AG04450 (cell line): ENCODE measurements at regions not wholly inside any gene's neighbourhood (a gene's known extent, or its start where the extent isn't known, plus 50 kb on each side); places are given as distances from the start of the nearest gene placed in this dataset.

ENCODE experiments used
- CTCF ChIA-PET: fragments of 300-600, 350-600 bp; formaldehyde crosslinking; extraction: SDS; loops from one replicate; lab custom pipeline; 2022; ENCODE audit warnings: antibody characterized with exemption, inconsistent platforms; lab: Charles Lee
- POLR2A ChIA-PET: fragments of 350-600 bp; formaldehyde crosslinking; extraction: SDS; loops from one replicate; lab custom pipeline; 2021; ENCODE audit warnings: antibody characterized with exemption, inconsistent platforms; lab: Yijun Ruan, JAX
- DNase-seq: peaks from one replicate; pipeline ENCODE4 v3.0.0-alpha.2; 2011; ENCODE audit warnings: low read depth, low spot score
- H3K27ac ChIP-seq: one replicate; pipeline ENCODE4 v1.5.1; 2012; ENCODE audit warnings: low read depth, low read length, control low read depth
- H3K27me3 ChIP-seq: one replicate; pipeline ENCODE4 v1.6.0; 2012; ENCODE audit warnings: low read length; ENCODE audit not compliant: control insufficient read depth, insufficient read depth
- H3K4me3 ChIP-seq: 2 replicates; pipeline ENCODE4 v1.5.1; 2011; ENCODE audit warnings: mild to moderate bottlenecking, low read depth, low read length, control low read depth
- H3K9me3 ChIP-seq: 2 replicates; pipeline ENCODE4 v1.5.1; 2012; ENCODE audit warnings: low read length; ENCODE audit not compliant: control insufficient read depth, insufficient read depth
- CTCF ChIP-seq: IDR thresholded peaks from 2 replicates; pipeline ENCODE4 v1.5.1; 2011; ENCODE audit warnings: low read depth, low read length, control low read depth, inconsistent platforms

GRCh38 chr4:30256116-30256832 is 463.9 kb upstream of the PCDH7 start:
- no peak for DNase-seq
- Histone ChIP-seq H3K9me3 (no peaks in the 10 kb centered on the region; the same call in 1 of the 2 replicates), H3K27me3 (no peaks in the 10 kb centered on the region), H3K27ac (no peak overlapping the region), H3K4me3 (no peak overlapping the region)
- POLR2A ChIA-PET, result no interaction called here
- TF ChIP-seq CTCF, result no peak
- CTCF ChIA-PET, result no interaction called here

- Histone ChIP-seq H3K9me3 (no peaks in the 10 kb centered on the region; the same call in 1 of the 2 replicates), H3K27me3 (no peaks in the 10 kb centered on the region), H3K4me3 (no peak overlapping the region), H3K27ac (no peak overlapping the region)
- TF ChIP-seq CTCF, result no peak
- CTCF ChIA-PET, result no interaction called here
- DNase-seq, result no peak
- POLR2A ChIA-PET, result no interaction called here
Measured at GRCh38 chr4:30258949-30259348, 461.2 kb upstream of the PCDH7 start.

- no peak for TF ChIP-seq CTCF
- Histone ChIP-seq H3K4me3 (no peak overlapping the region), H3K27ac (no peak overlapping the region), H3K9me3 (peaks cover 3% of the 10 kb centered on the region; the same call in 1 of the 2 replicates), H3K27me3 (no peaks in the 10 kb centered on the region)
- DNase-seq, result no peak
- POLR2A ChIA-PET, result no interaction called here
- CTCF ChIA-PET, result no interaction called here
Measured at GRCh38 chr4:30262379-30262778, 457.8 kb upstream of the PCDH7 start.

- no peaks in the 10 kb centered on the region for H3K27me3 ChIP-seq
- ChIA-PET CTCF (no interaction called here), POLR2A (no interaction called here)
- H3K4me3 ChIP-seq, result no peak overlapping the region
- H3K9me3 ChIP-seq, result peaks cover 3% of the 10 kb centered on the region; the same call in 1 of the 2 replicates
- TF ChIP-seq CTCF, result no peak
- H3K27ac ChIP-seq, result no peak overlapping the region
- DNase-seq, result no peak
Measured at GRCh38 chr4:30264465-30264864, 455.7 kb upstream of the PCDH7 start.

- ChIA-PET POLR2A (no interaction called here), CTCF (no interaction called here)
- Histone ChIP-seq H3K27ac (no peak overlapping the region), H3K4me3 (no peak overlapping the region), H3K27me3 (no peaks in the 10 kb centered on the region), H3K9me3 (peaks cover 3% of the 10 kb centered on the region; the same call in 1 of the 2 replicates)
- no peak for DNase-seq
- TF ChIP-seq CTCF, result no peak
Measured at GRCh38 chr4:30265716-30266115, 454.5 kb upstream of the PCDH7 start.
